Forelimb muscle (tissue), 1 donor: ENCODE measurements at regions not wholly inside any gene's neighbourhood (a gene's known extent, or its start where the extent isn't known, plus 50 kb on each side); places are given as distances from the start of the nearest gene placed in this dataset.

Experiments
- DNase-seq: peaks from one replicate; pipeline ENCODE4 v3.0.0-alpha.2; 2013; ENCODE audit warnings: low read depth

DNA sequence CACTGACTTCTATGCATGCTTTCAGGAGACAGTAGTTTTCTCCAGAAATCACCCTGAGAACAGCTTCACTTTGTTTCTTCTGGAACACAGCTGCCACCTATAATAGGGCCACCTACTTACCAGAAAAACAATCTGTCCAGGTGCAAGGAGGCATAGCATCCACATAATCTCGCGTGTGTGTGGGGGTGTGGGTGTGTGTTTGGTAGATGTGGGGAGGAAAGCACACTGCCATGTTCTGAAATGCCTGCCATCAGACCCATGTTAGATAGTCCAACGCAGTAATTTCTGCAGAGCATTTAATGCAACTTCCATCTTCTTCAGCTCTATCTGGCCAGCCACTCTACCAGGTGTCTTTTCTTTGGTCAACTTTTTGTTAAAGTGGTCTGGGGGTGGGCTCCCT is 102.9 kb downstream of the ACER2 start:
- no peak for DNase-seq

- no peak for DNase-seq
Observed at GRCh38 chr9:19510907-19511306, 102.1 kb downstream of the ACER2 start.
